ENCODE measurements at regions not wholly inside any gene's neighbourhood (a gene's known extent, or its start where the extent isn't known, plus 50 kb on each side); places are given as distances from the start of the nearest gene placed in this dataset.

DNA sequence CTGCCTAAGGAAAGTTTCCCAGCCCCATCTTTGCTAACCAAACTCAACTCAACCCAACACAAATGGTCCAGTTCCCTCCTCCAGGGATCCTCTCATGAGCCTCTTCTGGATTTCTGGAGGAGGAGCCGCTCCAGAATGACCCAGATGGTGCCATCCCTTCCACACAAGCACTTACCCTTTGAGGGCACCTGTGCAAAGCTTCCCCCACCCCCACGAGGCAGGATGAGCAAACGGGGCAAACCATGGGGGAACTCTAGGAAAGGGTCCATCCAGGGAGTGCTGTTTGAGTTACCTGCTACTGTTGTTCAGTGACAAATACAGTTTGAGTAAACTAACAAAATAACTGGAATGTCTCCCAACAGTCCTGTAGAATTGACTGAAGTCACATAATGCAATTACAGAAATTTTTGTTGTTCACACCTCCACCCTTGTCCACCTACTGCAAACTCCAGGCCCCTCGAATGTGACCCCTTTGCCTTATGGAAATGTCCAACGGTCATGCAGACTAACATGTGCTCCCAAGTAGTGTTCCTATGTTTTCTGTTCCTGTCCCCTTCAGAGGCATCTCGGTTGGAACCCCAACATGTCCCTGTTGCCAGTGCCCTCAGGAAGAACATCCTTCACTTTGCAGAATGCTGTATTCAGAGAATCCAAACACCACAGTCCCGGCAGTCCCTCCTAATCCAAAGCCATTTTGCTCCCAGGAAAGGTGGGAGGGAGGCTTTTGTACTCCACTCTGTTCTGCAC lies 160.1 kb downstream of the RRAGC start:
- CTCF ChIA-PET = no interaction called here
- Histone ChIP-seq H3K79me2 (ENCODE audit: low read depth) (no peaks in the 10 kb centered on the region), H3K27me3 (ENCODE audit: insufficient read depth, low read depth) (peaks cover 46% of the 10 kb centered on the region), H4K20me1 (ENCODE audit: insufficient read depth) (no peaks in the 10 kb centered on the region), H3K4me1 (replicated peaks; ENCODE audit: insufficient read depth) (no peaks in the 10 kb centered on the region), H2AFZ (no peak overlapping the region), H3K36me3 (ENCODE audit: low read depth) (no peaks in the 10 kb centered on the region), H3K9me3 (ENCODE audit: insufficient read depth, low read depth) (no peaks in the 10 kb centered on the region), H3K4me3 (no peak overlapping the region), H3K9me2 (ENCODE audit: insufficient read depth) (no peaks in the 10 kb centered on the region), H3K4me2 (no peak overlapping the region), H3F3A (ENCODE audit: insufficient read depth, low read depth) (no peaks in the 10 kb centered on the region), H3K27ac (no peak overlapping the region)
- intact Hi-C loops (cut with micrococcal nuclease; ENCODE audit: unreplicated experiment) = no loop called here
- no TSS peak for BruUV-seq (replicated peaks)
- TF ChIP-seq, protein P1, sequence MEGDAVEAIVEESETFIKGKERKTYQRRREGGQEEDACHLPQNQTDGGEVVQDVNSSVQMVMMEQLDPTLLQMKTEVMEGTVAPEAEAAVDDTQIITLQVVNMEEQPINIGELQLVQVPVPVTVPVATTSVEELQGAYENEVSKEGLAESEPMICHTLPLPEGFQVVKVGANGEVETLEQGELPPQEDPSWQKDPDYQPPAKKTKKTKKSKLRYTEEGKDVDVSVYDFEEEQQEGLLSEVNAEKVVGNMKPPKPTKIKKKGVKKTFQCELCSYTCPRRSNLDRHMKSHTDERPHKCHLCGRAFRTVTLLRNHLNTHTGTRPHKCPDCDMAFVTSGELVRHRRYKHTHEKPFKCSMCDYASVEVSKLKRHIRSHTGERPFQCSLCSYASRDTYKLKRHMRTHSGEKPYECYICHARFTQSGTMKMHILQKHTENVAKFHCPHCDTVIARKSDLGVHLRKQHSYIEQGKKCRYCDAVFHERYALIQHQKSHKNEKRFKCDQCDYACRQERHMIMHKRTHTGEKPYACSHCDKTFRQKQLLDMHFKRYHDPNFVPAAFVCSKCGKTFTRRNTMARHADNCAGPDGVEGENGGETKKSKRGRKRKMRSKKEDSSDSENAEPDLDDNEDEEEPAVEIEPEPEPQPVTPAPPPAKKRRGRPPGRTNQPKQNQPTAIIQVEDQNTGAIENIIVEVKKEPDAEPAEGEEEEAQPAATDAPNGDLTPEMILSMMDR (conservative IDR thresholded peaks at IDR 0.05) = no peak
- TF ChIP-seq EZH2 (IDR thresholded peaks at IDR 0.05; ENCODE audit: low read depth) = no peak
- POLR2A ChIA-PET (ENCODE audit: unreplicated experiment) = no interaction called here
- no peak for DNase-seq

DNA sequence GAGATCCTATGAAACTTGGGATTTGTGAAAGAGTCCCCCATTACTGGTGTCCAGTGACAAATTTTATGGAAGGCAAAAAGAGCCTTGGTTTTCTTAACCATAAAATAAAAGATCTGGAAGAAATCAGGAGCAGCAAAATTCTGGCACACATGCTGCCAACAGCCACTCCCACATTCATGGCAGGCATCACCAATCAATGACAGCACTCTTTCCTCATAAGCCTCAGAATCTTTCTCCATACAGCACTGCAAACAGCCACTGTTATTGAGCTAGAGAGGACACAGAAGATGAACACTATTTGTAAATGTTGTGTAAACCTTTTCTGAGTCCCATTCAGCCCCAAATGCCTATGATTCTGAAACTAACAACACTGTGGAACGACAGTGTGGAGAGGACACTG lies 162.2 kb downstream of the RRAGC start:
- Histone ChIP-seq H3F3A (ENCODE audit: insufficient read depth, low read depth) (no peaks in the 10 kb centered on the region), H3K27ac (no peak overlapping the region), H2AFZ (no peak overlapping the region), H3K9me2 (ENCODE audit: insufficient read depth) (no peaks in the 10 kb centered on the region), H3K27me3 (ENCODE audit: insufficient read depth, low read depth) (peaks cover 35% of the 10 kb centered on the region), H3K36me3 (ENCODE audit: low read depth) (no peaks in the 10 kb centered on the region), H3K4me1 (replicated peaks; ENCODE audit: insufficient read depth) (no peaks in the 10 kb centered on the region), H3K9me3 (ENCODE audit: insufficient read depth, low read depth) (no peaks in the 10 kb centered on the region), H3K4me3 (no peak overlapping the region), H3K4me2 (no peak overlapping the region), H3K79me2 (ENCODE audit: low read depth) (no peaks in the 10 kb centered on the region), H4K20me1 (ENCODE audit: insufficient read depth) (no peaks in the 10 kb centered on the region)
- ChIA-PET CTCF (no interaction called here), POLR2A (ENCODE audit: unreplicated experiment) (interaction anchor here (0.6 kb wide), 1 partner anchor 906 kb away, joined by 9 read pairs; no protein-coding TSS in a partner anchor)
- no TSS peak for BruUV-seq (replicated peaks)
- no peak for DNase-seq
- intact Hi-C loops (cut with micrococcal nuclease; ENCODE audit: unreplicated experiment) = no loop called here
- no peak for TF ChIP-seq EZH2 (IDR thresholded peaks at IDR 0.05; ENCODE audit: low read depth)
- TF ChIP-seq, protein P1 (conservative IDR thresholded peaks at IDR 0.05) = no peak

DNA sequence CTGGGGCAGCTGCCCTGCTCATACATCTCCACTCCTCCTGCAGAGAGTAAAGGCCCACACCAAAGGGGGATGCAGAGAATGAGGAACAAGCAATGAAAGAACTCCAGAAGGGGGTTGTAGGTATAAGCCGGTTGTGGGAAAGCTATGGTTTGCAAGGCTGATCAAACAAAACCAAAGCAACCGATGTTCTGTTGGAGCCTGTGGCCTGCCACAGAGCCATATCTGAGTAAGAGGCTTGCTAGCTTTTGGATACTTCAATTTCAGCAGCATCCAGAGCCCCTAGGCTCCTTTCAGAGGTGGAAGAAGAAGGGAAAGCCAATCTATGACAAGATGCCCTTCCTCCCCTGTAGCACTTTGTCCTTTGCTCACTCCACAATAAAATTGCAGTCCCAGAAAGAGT lies 163.2 kb downstream of the RRAGC start:
- DNase-seq = no peak
- Histone ChIP-seq H3F3A (ENCODE audit: insufficient read depth, low read depth) (no peaks in the 10 kb centered on the region), H3K4me1 (replicated peaks; ENCODE audit: insufficient read depth) (no peaks in the 10 kb centered on the region), H3K4me3 (no peak overlapping the region), H3K27me3 (ENCODE audit: insufficient read depth, low read depth) (peaks cover 27% of the 10 kb centered on the region), H3K79me2 (ENCODE audit: low read depth) (no peaks in the 10 kb centered on the region), H3K9me3 (ENCODE audit: insufficient read depth, low read depth) (no peaks in the 10 kb centered on the region), H3K27ac (no peak overlapping the region), H3K36me3 (ENCODE audit: low read depth) (no peaks in the 10 kb centered on the region), H4K20me1 (ENCODE audit: insufficient read depth) (no peaks in the 10 kb centered on the region), H2AFZ (no peak overlapping the region), H3K9me2 (ENCODE audit: insufficient read depth) (no peaks in the 10 kb centered on the region), H3K4me2 (no peak overlapping the region)
- intact Hi-C loops (cut with micrococcal nuclease; ENCODE audit: unreplicated experiment) = no loop called here
- BruUV-seq (replicated peaks) = no TSS peak
- ChIA-PET POLR2A (ENCODE audit: unreplicated experiment) (no interaction called here), CTCF (no interaction called here)
- TF ChIP-seq EZH2 (IDR thresholded peaks at IDR 0.05; ENCODE audit: low read depth) = no peak
- TF ChIP-seq, protein P1 (conservative IDR thresholded peaks at IDR 0.05) = no peak

All from PC-9 (cell line).